HG02798 (cell line): ENCODE measurements at regions not wholly inside any gene's neighbourhood (a gene's known extent, or its start where the extent isn't known, plus 50 kb on each side); places are given as distances from the start of the nearest gene placed in this dataset.
A peak's percentile ranks its signal among the peaks of the same experiment; 100 is the strongest.

Experiments used
- ATAC-seq: cut with Tn5 transposase; IDR thresholded peaks from one replicate; pipeline ENCODE4 v1.9.1; 2021; ENCODE audit warnings: mild to moderate bottlenecking; ENCODE audit not compliant: unreplicated experiment, poor library complexity

DNA sequence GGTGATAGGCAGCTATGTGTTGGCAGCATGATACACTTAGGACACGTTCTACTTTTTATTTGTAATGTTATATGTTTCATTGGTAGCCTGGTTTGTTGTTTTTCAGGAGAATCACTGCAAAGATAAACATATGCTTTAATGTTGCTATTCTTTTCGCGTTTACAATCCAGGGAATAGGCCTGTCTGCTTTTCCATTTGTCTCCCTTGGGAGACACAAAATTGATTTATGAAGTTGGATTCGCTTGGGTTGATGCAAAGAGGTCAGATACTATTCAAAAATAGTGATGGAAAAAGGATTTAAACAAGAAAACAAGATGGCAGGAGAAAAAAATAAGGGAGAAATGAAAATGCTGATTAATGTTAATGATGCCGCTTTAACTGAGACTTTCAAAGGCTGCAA, 179.5 kb upstream of the SOX4 start:
- no peak for ATAC-seq

DNA sequence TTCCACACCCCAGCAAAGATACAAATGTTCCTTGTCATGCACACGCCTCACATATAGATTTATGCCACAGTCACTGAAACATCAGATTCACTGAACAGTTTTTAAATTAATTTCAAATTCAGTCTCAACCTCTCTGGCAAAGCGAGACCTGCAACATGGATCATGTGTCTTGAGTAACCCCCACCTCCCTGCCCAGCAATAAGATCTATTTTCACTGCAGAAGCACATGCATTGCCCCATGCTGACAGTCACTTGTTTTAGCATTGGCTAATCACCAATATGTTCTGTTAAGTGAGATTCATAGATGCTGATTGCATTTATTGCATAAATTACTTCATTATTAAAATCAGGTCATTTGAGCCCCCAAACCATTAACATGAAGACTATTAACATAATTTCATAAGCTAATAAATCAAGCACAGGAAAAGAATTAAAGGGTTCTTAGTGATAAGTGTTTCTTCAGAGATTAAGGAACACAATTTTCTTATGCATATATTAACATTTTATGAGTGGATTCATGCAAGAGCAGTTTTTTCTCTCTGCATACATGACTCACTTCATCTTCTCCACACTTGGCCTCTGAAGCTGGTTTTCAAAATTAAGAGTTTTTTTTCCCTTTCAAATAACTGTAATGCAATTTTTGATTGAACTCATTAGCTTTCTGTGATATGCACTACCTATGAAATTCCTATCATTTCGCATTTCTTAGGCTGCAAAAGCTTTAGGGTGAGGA, 173.2 kb upstream of the SOX4 start:
- ATAC-seq: no peak

DNA sequence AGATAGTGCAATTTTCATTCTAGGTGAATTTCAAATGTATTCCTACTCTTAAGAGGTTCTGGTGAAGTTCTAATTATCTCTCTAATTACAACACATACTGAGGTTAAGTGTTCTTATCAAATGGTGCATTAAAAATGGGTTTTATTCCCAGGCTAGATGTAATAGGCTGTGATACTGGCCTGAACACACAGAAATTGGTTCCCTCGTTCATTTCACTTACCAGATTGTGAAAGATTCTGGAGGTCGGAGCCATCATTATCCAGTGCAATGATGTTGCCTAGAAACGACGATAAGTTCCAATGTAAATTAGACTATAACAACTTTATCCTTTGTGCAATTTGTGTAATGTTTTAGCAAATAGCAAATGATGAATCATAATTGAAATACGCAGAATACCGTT, 172.6 kb upstream of the SOX4 start:
- no peak for ATAC-seq

DNA sequence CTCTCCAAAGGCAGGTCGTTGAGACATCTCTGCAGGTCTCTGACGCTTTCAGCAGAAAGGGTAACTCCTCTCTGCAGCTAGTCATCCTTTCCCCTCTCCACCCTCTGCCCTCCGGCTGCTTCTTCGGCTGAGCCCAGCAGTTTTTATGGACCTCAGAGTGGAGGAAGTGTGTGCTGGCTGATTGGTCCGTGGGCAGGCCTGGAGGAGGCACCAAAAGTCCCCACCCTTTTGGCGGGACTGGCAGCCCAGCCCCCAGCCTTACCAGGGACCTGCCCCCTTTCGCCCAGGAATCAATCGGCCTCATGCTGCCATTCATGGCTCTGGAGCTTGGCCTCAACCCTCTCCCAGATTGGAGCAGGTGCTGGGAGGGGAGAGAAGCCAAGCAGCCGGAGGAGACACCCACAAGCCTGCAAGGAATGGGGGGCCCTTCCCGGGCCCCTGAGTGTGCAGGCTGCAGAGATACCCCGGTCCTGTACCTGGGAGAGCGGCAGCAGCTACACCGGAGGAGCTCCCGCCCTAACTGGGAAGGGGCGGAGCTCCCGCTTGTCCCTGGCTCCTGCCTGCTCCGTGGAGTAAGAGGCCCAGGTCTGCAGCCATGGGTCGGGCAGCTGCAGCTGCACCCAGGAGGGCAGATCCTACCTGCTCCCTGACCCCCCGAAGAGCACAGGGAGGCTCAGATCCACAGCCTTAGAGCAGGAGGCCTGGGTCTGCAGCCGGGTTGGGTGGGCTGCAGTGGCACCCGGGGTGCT, 170.3 kb upstream of the SOX4 start:
- ATAC-seq: no peak

DNA sequence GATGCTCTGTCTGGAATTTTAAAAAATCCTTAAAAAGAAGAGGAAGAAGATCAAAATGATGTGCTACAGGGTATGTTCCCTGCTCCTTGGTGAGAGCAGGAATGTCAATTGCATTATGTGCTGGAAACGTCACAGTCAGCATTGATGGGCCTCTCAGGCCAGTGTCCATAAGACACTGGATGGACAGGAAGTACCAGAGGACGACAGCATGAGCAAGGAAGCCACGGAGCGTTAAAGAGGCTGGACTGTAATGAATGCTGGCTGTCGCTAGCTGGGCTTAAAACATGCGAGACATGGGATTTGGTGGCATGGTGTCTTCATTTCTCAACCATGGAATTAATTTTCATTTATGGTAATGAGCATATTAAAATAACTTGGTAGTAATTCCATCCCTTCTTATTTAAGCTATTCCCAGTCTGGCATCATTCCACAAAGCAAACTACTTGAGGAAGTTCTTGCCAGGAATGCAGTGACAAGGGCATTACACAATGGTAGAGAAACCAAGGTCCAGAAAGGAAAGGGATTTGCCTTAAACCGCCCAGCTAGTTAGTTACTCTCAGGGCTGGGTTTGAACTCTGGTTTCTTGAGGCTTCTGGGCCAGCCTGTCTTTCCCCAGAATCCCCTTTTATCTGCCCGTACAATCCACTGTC, 166.6 kb upstream of the SOX4 start:
- no peak for ATAC-seq

DNA sequence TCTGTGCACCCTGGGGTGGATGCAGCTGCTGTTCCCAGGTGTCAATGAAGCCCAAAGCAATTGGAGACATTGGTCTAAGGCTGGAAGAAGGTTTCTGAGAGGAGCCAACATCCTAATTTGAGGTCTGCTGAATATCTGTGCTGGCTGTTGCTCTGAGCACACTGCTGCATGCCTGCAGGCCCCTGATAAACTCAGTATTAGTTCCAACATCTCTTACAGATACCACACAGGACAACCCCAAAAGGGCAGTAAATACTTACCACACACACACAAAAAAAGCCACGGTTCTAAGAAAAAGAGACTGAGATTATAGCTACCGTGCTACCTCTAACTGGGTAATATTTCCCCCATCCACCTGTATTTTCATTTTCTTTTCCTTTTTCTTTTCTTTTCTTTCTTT, 164.3 kb upstream of the SOX4 start:
- no peak for ATAC-seq

DNA sequence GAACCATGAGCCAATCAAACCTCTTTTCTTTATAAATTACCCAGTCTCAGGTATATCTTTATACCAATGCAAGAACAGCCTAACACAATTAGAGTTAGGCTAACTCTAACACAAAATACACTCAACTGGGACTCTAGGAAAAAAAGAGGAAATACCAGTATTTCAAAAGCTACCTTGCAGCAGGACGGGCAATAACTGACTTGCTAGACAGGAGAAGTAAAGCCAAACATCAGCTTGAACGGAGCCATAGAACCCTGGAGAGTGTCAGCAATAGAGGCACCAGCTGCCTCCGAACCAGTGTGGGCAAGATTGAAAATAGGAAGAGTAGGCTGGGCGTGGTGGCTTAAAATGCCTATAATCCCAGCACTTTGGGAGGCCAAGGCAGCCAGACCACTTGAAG, 162.0 kb upstream of the SOX4 start:
- ATAC-seq: no peak

DNA sequence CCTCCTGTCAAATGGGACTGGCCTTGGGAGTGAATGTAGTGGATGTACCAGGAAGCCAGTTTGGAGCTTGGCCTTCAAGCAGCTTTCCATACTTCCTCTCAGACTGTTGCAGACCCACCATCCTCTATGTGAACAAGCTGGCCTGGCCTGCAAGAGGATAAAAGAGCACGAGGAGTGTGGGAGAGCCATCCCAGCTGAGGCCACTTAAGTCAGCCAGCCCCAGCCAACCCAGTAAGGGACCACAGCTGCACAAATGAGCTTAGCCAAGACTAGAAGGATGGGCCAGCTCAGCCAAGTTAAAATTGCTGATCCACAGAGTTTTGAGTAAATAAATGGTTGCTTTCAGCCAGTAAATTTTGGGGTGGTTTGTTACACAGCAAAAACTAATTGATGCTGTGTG, 156.9 kb upstream of the SOX4 start:
- no peak for ATAC-seq

DNA sequence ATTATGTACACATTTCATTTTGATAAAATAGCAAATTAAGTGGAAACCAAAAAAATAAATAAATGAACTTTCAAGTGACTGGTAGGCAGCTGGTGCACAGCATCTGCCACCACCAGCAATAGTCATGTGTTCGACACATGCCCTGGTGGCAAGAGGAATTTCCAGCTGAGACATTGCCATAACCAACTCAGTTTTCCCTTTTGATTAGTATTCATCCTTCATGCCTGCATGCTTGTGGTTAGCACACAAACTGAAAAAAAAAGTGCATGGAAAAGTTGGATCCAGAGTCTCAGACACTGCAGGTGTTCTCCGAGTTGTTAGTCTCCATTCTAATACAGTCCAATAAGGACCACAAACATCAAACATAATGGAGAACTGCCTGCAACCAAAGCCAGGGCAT, 156.0 kb upstream of the SOX4 start:
- no peak for ATAC-seq

DNA sequence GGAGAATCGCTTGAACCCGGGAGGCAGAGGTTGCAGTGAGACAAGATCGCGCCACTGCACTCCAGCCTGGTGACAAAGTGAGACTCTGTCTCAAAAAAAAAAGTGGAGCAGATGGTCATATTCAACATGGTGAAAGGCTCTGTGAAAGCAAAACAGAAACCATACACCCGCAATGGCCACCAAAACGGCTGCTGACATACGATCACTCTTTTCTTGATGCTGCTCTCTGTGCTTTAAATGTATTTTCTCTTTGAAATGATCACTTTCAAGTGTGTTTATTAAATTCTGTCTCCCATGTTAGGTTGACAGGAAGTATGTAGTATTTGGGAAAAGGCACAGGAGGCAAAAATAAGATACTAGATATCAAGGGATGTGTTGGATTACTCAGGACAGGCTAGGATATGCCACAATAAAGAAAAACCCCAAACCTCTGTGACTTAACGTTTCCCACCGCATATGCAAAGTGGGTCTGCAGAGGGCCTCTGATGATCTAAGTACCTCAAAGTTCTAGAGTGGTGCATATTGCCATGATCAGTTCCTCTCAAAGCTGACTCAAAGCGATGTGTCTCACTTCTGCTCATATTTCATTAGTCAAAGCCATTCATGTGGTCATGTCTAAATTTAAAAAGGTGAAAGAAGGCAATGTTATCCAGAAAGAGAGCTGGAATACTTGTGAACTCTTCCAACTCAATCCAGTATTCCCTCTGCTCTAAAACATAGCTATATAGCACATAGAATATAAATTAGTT, 155.1 kb upstream of the SOX4 start:
- ATAC-seq: peak; percentile 97

DNA sequence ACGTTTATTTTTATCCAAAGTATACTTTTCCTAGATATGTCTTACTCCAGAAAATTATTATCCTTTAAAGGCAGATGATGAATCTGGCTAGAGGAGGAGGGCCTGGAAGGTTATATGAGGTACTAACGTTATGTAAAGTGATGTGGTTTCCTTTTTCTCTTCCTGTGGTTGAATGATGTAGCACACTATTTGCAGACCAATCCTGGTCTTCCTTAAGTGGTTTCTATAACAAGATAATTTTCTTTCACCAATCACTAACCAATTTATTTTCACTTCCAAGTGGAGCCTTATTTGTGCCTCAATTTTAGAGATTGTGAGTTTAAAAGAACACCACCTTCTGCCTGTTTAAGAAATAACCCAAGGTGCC, 154.6 kb upstream of the SOX4 start:
- peak; percentile 35 for ATAC-seq

DNA sequence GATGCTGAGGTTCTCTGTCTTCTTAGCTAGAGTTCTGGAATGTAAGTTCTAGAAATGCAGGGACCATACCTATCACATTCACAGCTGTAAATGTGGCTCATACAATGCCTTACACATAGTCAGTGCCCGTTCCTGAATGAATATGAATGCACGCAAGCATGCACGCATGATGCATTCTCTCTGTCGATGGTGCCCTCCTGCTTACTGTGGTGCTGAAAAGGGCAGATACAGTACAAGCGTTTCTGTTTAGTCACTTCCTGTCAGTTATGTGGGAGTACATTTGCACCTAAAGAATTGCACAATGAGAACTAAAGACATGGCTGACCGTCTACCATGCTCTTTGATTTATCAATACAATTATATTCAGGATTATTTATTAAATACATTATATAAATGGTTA, 152.2 kb upstream of the SOX4 start:
- ATAC-seq: no peak

DNA sequence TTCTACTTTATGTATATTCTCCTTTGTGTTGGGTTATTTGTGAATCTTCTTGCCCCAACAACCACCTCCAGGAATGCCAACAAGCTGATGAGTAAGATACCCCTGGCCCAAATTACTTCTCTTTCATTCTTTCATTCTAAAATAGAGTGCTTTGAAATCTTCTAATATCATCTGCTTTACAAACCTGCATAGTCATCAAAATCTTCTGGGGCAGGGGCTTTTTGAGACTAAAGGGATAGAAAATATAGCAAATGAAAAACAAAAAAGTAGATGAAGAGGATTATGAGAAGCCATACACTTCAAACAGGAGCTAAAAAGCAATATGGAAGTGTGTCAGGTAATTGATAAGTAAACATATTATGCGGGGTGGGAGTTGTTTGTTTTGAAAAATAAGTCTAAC, 150.7 kb upstream of the SOX4 start:
- no peak for ATAC-seq

DNA sequence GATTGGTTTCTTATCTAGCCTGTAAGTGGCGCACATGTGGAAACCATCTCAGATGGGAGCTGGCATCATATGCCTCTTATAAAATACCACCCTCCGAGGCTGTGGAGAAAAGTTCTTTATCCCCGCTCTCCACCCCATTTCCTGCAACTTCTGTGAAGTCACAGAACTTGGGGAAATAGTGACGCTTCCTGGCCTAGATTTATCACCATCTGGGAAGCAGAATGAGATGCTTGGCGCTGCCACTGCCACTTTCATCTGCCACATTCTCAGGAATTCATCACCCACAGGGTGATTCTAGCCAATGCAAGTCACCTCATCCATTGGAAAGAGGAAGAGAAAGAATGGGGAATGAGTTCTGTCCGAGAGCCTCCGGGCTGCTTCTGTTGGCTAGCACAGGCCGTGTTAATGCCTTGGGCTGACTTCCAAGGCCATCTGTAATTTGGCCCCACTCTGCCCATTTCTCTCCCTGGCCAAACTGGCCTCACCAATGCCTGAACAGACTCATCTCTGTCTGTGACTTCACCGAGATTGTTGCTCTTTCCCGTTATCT, 148.8 kb upstream of the SOX4 start:
- no peak for ATAC-seq

DNA sequence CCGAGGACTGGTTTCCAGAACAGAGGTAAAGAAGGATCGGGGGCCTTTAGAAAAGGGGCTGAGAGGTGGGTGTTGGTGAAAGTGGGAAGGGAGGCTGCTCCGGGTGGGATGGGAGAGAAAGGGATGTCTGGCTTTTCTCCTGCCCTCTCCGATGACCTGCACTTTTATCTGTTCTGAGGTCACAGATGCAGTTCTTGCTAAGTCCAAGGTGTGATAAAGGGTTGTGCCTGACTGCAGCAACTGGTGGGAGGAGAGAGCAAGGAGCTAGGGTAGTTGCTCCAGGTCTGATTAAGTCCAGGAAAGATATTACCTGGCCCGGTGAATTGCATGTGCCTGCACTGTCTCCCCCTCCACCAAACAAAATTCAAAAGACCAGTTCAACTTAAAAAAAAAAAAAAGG, 145.6 kb upstream of the SOX4 start:
- ATAC-seq: no peak

DNA sequence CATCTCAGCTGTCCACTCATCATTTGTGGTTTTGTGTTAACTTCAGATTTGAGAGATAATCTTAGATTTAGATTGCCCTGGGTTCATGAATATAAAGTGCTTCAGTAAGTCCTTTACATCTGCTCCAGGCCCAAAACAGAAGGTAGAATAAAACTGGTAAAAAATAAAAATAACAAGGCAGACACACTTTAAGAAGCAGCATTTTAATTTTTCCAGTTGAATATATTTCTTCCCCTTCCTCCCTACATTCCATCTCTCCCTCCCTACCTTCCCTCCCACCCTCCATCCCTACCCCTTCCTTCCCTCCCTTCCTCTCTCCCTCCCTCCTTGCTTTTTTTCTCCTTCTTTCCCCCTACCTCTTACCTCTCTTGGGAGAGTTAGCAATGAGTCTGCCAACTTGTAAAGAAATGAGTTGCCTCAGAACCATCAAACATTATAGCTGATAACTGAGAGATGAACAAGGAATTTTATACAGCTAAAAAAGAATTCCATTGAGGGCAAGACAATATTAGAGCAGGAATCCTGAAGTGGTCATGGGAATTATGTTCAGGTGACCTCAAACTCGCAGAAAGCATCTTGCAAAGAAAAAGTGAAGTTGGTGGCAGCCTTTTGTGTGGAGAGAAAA, 145.0 kb upstream of the SOX4 start:
- ATAC-seq: no peak

DNA sequence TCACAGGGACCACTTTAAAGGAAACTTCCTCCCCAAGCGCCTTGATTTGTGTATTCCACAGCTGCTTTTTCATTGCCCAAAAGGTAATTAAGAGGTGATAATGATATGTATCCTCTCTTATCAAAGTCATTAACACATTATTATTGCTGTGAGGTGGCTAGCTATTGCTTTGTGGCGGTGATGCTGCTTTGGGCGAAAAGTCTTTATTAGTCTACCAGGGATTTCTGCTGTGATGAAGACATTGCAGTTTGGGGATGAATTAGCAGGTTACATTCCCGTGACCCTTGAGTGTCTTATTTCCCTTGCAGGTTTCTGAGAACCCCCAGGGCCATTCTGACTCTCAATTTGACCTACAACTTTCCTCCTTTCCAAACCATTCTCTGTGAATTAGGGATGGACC, 143.4 kb upstream of the SOX4 start:
- no peak for ATAC-seq

DNA sequence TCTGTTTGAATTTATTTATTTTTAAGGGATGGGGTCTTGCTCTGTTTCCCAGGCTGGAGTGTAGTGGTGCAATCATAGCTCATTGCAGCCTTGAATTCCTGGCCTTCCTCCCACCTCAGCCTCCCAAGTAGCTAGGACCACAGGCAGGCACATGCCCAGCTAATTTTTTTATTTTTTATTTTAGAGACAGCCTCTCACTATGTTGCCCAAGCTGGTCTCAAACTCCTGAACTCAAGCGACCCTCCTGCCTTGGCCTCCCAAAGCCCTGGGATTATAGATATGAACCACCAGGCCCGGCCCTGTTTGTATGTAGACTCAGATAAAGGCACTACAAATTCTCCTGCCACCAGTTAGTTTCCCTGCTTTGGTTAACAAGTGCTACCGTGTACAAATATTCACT, 142.9 kb upstream of the SOX4 start:
- no peak for ATAC-seq

DNA sequence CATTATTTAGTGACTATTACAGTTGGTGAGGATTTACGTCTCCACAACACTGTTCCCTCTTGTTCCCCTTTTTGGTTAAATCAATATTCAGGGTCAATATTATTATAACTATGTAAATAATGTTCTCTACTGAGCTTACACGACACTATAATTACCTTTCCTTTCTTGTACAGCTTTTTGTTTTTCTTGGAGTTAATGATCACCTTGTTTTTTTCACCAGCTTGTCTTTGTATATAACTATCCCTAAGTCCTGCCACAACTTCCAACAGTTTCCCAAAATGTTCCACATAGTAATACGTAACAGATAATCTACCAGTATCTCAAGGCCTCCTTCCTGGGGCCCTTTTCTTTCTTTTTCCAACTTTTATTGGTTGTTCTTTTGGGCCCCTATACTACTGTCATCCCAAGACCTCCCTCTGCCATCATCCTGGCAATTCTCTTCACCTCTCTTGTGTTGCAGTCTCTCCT, 142.0 kb upstream of the SOX4 start:
- ATAC-seq: no peak

DNA sequence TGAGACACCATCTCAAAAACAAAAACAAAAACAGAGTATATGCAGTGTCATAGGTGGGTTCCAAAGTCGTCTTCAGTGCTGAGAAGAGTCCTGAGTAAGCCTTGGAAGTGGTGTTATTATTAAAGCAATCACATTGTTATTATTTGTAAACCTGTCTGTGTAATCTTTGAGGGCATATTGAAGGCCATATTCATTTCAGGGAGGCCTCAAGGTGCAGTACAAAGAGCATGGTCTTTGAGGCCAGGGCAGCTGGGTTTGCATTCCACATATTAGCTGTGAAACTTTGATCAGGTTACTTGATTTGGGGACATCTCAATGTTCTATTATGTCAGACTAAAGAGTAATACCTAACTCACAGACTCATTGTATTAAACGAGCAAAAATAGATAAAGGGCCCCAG, 139.3 kb upstream of the SOX4 start:
- ATAC-seq: no peak
